SK-N-SH treated with all-trans-retinoic acid at 6 μM for 48 hours (cell line): ENCODE measurements at regions not wholly inside any gene's neighbourhood (a gene's known extent, or its start where the extent isn't known, plus 50 kb on each side); places are given as distances from the start of the nearest gene placed in this dataset.

Source experiments
- ATAC-seq: fragments of 200-7000 bp; cut with Tn5 transposase; 3 replicates; pipeline ENCODE4 v1.9.1; 2020; ENCODE audit warnings: mild to moderate bottlenecking, moderate library complexity
- ARNTL ChIP-seq: fragments of 450-650 bp; formaldehyde crosslinking; IDR thresholded peaks from 2 replicates; pipeline ENCODE4 v1.5.0; 2020; ENCODE audit warnings: low read depth, mild to moderate bottlenecking, moderate library complexity, borderline replicate concordance
- BACH2 ChIP-seq: fragments of 250-450 bp; sonication (Bioruptor Pico); IDR thresholded peaks from 2 replicates; pipeline ENCODE4 v1.9.0; 2021; ENCODE audit warnings: mild to moderate bottlenecking, borderline replicate concordance
- CREB5 ChIP-seq: fragments of 250-450 bp; sonication (Bioruptor Pico); IDR thresholded peaks from 2 replicates; pipeline ENCODE4 v1.5.1; 2020; ENCODE audit warnings: low read depth, mild to moderate bottlenecking, moderate library complexity
- CSDC2 ChIP-seq: fragments of 250-450 bp; sonication (Bioruptor Pico); IDR thresholded peaks from 2 replicates; pipeline ENCODE4 v1.5.0; 2020; ENCODE audit warnings: mild to moderate bottlenecking, moderate library complexity
- CSRNP3 ChIP-seq: fragments of 250-450 bp; sonication (Bioruptor Pico); IDR thresholded peaks from 2 replicates; pipeline ENCODE4 v1.5.1; 2021; ENCODE audit warnings: mild to moderate bottlenecking, moderate library complexity
- ESRRG ChIP-seq: fragments of 250-450 bp; sonication (Bioruptor Pico); IDR thresholded peaks from 2 replicates; pipeline ENCODE4 v1.6.1; 2021; ENCODE audit warnings: mild to moderate bottlenecking
- GLIS3 ChIP-seq: fragments of 250-450 bp; sonication (Bioruptor Pico); IDR thresholded peaks from 2 replicates; pipeline ENCODE4 v1.5.0; 2020; ENCODE audit warnings: mild to moderate bottlenecking, moderate library complexity
- ISL1 ChIP-seq: fragments of 250-450 bp; sonication (Bioruptor Pico); IDR thresholded peaks from 2 replicates; pipeline ENCODE4 v2.1.2; 2022; ENCODE audit warnings: mild to moderate bottlenecking, moderate library complexity
- OSR1 ChIP-seq: fragments of 250-450 bp; sonication (Bioruptor Pico); IDR thresholded peaks from 2 replicates; pipeline ENCODE4 v1.8.0; 2022; ENCODE audit warnings: moderate library complexity, mild to moderate bottlenecking, inconsistent platforms
- PATZ1 ChIP-seq: fragments of 250-450 bp; sonication (Bioruptor Pico); IDR thresholded peaks from 2 replicates; pipeline ENCODE4 v1.8.0; 2020; ENCODE audit warnings: mild to moderate bottlenecking, moderate library complexity, borderline replicate concordance
- POU6F1 ChIP-seq: fragments of 250-450 bp; sonication (Bioruptor Pico); IDR thresholded peaks from 2 replicates; pipeline ENCODE4 v1.8.0; 2021; ENCODE audit warnings: low read depth, mild to moderate bottlenecking, moderate library complexity, borderline replicate concordance
- PPARA ChIP-seq: fragments of 250-450 bp; sonication (Bioruptor Pico); IDR thresholded peaks from 2 replicates; pipeline ENCODE4 v1.5.0; 2020; ENCODE audit warnings: mild to moderate bottlenecking, borderline replicate concordance
- SNAI2 ChIP-seq: fragments of 250-450 bp; sonication (Bioruptor Pico); IDR thresholded peaks from 2 replicates; pipeline ENCODE4 v1.5.0; 2020; ENCODE audit warnings: mild to moderate bottlenecking, moderate library complexity
- TCF4 ChIP-seq: fragments of 250-450 bp; sonication (Bioruptor Pico); IDR thresholded peaks from 2 replicates; pipeline ENCODE4 v1.8.0; 2021; ENCODE audit warnings: mild to moderate bottlenecking, moderate library complexity, borderline replicate concordance
- ZC3H10 ChIP-seq: fragments of 250-450 bp; sonication (Bioruptor Pico); IDR thresholded peaks from 2 replicates; pipeline ENCODE4 v1.5.1; 2021; ENCODE audit warnings: mild to moderate bottlenecking, moderate library complexity
- ZFP3 ChIP-seq: fragments of 250-450 bp; sonication (Bioruptor Pico); IDR thresholded peaks from 2 replicates; pipeline ENCODE4 v1.5.0; 2020; ENCODE audit warnings: mild to moderate bottlenecking, moderate library complexity
- ZNF565 ChIP-seq: fragments of 450-650 bp; formaldehyde crosslinking; conservative IDR thresholded peaks from 2 replicates; pipeline ENCODE4 v1.5.0; 2020; ENCODE audit warnings: low read depth, mild to moderate bottlenecking, moderate library complexity
- ZNF70 ChIP-seq: fragments of 450-650 bp; formaldehyde crosslinking; IDR thresholded peaks from 2 replicates; pipeline ENCODE4 v1.5.0; 2020; ENCODE audit warnings: mild to moderate bottlenecking, moderate library complexity
- ZNF8 ChIP-seq: fragments of 450-650 bp; formaldehyde crosslinking; IDR thresholded peaks from 2 replicates; pipeline ENCODE4 v1.5.0; 2020; ENCODE audit warnings: mild to moderate bottlenecking, moderate library complexity

- no peak for ATAC-seq
- TF ChIP-seq ZC3H10 (CRISPR knock-in tag), result no peak
- no peak for TF ChIP-seq SNAI2 (CRISPR knock-in tag)
- TF ChIP-seq ESRRG (CRISPR knock-in tag), result no peak
- no peak for TF ChIP-seq OSR1 (CRISPR knock-in tag)
- TF ChIP-seq PATZ1, result no peak
- TF ChIP-seq BACH2 (CRISPR knock-in tag), result no peak
- TF ChIP-seq ARNTL (CRISPR knock-in tag), result no peak
- TF ChIP-seq POU6F1 (CRISPR knock-in tag), result no peak
- TF ChIP-seq CREB5 (CRISPR knock-in tag), result no peak
Measured at GRCh38 chr9:79390781-79391770, 180.7 kb upstream of the TLE4 start.

- no peak for ATAC-seq
- TF ChIP-seq ZC3H10 (CRISPR knock-in tag) (no peak), CSRNP3 (CRISPR knock-in tag) (no peak), ZFP3 (CRISPR knock-in tag) (no peak), ISL1 (no peak), ESRRG (CRISPR knock-in tag) (no peak), PPARA (CRISPR knock-in tag) (no peak), BACH2 (CRISPR knock-in tag) (no peak), ZNF8 (CRISPR knock-in tag) (no peak), GLIS3 (CRISPR knock-in tag) (no peak), ZNF70 (no peak), CSDC2 (no peak), PATZ1 (no peak), TCF4 (no peak), OSR1 (CRISPR knock-in tag) (no peak)
Measured at GRCh38 chr9:79395228-79395627, 176.5 kb upstream of the TLE4 start.

- ATAC-seq, result no peak
- no peak for TF ChIP-seq ISL1
- no peak for TF ChIP-seq TCF4
- no peak for TF ChIP-seq CSDC2
- TF ChIP-seq ARNTL (CRISPR knock-in tag), result no peak
- no peak for TF ChIP-seq PATZ1
- no peak for TF ChIP-seq ZNF565 (CRISPR knock-in tag)
Measured at GRCh38 chr9:79395755-79396154, 176.0 kb upstream of the TLE4 start.
